ENCODE measurements at regions not wholly inside any gene's neighbourhood (a gene's known extent, or its start where the extent isn't known, plus 50 kb on each side); places are given as distances from the start of the nearest gene placed in this dataset.

DNA sequence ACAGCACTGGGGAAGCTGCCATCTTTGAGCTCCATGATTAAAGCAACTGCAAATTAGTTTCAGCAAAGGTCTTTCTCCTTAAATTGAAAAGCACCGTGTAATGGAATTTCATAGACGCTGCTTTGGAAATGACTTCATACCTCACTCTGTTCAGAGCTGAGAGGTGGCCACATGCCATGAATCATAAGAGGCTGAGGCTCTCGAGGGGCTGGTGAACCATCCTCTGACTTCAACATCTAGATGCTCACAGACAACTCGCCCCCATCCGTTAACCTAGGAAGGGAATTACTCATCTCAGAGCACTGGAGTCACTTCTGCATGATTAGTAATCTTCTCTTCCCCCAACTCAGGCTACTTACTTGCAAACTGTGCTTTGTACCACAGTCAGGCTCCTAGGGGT, 122.3 kb downstream of the RCN1 start:
- Mint-ChIP-seq H3K36me3 (ENCODE audit: low read depth) (no peaks in the 10 kb centered on the region), H3K27ac (no peak overlapping the region), H3K4me1 (ENCODE audit: low read depth) (no peaks in the 10 kb centered on the region), H3K4me3 (no peak overlapping the region), H3K9me3 (ENCODE audit: insufficient read depth) (no peaks in the 10 kb centered on the region), H3K27me3 (ENCODE audit: low read depth) (peaks cover 2% of the 10 kb centered on the region)
- no peak for DNase-seq
- ChIA-PET POLR2A (no interaction called here), CTCF (no interaction called here)
- no peak for ATAC-seq

DNA sequence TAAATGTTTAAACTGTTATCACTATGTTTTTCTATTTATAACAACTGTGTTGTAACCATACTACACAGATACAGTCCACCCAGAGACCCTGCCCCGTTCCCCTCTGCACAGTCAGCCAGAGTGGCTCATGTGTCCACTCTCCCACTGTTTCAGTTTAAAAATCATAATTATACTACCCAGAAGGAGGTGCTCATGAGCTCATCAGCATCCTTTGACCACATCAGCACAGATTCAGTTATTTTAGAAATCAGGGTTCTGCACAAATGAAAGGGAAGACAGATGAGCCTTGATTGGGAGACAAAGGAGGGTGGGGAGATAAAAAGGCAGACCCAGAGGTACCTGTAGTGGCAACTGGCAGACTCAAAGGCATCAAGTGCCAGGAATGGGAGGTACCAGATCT, 124.3 kb downstream of the RCN1 start:
- Mint-ChIP-seq H3K4me3 (no peak overlapping the region), H3K9me3 (ENCODE audit: insufficient read depth) (no peaks in the 10 kb centered on the region)
- CTCF ChIA-PET = no interaction called here

GRCh38 chr11:32216749-32217148, 125.9 kb downstream of the RCN1 start:
- H3K27ac Mint-ChIP-seq = no peak overlapping the region
- ChIA-PET CTCF (no interaction called here), POLR2A (no interaction called here)
- DNase-seq (no peak), ATAC-seq (no peak)
- no peaks in the 10 kb centered on the region for H3K4me1 Mint-ChIP-seq (ENCODE audit: low read depth)
- no peak overlapping the region for H3K4me3 Mint-ChIP-seq
- no peaks in the 10 kb centered on the region for H3K9me3 Mint-ChIP-seq (ENCODE audit: insufficient read depth)
- H3K27me3 Mint-ChIP-seq (ENCODE audit: low read depth) = peaks cover 2% of the 10 kb centered on the region
- H3K36me3 Mint-ChIP-seq (ENCODE audit: low read depth) = no peaks in the 10 kb centered on the region

More for the DNA sequence above, 124.3 kb downstream of the RCN1 start:
- POLR2A ChIA-PET = no interaction called here
- peaks cover 2% of the 10 kb centered on the region for H3K27me3 Mint-ChIP-seq (ENCODE audit: low read depth)
- H3K36me3 Mint-ChIP-seq (ENCODE audit: low read depth) = no peaks in the 10 kb centered on the region
- no peak for DNase-seq
- H3K4me1 Mint-ChIP-seq (ENCODE audit: low read depth) = no peaks in the 10 kb centered on the region
- H3K27ac Mint-ChIP-seq = no peak overlapping the region
- ATAC-seq = no peak

- H3K36me3 Mint-ChIP-seq (ENCODE audit: low read depth) = no peaks in the 10 kb centered on the region
- no peaks in the 10 kb centered on the region for H3K4me1 Mint-ChIP-seq (ENCODE audit: low read depth)
- peaks cover 4% of the 10 kb centered on the region for H3K27me3 Mint-ChIP-seq (ENCODE audit: low read depth)
- H3K4me3 Mint-ChIP-seq = no peak overlapping the region
- ChIA-PET CTCF (no interaction called here), POLR2A (no interaction called here)
- H3K27ac Mint-ChIP-seq = no peak overlapping the region
- H3K9me3 Mint-ChIP-seq (ENCODE audit: insufficient read depth) = no peaks in the 10 kb centered on the region
- no peak for ATAC-seq
- DNase-seq = no peak
Measured at GRCh38 chr11:32219320-32219719, 128.4 kb downstream of the RCN1 start.

GRCh38 chr11:32221476-32222032, 130.7 kb downstream of the RCN1 start:
- ChIA-PET POLR2A (no interaction called here), CTCF (no interaction called here)
- Mint-ChIP-seq H3K9me3 (ENCODE audit: insufficient read depth) (no peaks in the 10 kb centered on the region), H3K4me3 (no peak overlapping the region), H3K36me3 (ENCODE audit: low read depth) (no peaks in the 10 kb centered on the region), H3K27me3 (ENCODE audit: low read depth) (peaks cover 8% of the 10 kb centered on the region), H3K4me1 (ENCODE audit: low read depth) (no peaks in the 10 kb centered on the region), H3K27ac (no peak overlapping the region)
- ATAC-seq (no peak), DNase-seq (no peak)

DNA sequence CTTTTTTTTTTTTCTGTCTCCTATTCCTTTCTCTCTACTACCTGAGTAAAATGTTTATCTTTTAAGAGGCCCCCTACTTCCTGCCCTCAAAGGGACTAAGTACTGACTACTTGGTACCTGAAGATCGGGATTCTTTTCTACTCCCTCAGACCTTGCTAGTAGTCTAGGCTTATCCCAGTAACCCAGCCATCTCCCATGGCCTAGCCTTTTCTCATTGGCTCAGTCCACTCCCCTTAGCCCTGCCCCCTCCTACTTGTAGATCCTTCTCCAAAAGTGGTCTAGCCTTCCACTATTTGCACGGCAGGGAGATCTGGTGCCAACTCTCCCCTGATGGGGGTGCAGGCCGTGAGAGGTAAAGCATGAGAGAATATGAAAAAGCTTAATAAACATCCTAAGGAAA, 133.7 kb downstream of the RCN1 start:
- H3K36me3 Mint-ChIP-seq (ENCODE audit: low read depth) = no peaks in the 10 kb centered on the region
- CTCF ChIA-PET = no interaction called here

DNA sequence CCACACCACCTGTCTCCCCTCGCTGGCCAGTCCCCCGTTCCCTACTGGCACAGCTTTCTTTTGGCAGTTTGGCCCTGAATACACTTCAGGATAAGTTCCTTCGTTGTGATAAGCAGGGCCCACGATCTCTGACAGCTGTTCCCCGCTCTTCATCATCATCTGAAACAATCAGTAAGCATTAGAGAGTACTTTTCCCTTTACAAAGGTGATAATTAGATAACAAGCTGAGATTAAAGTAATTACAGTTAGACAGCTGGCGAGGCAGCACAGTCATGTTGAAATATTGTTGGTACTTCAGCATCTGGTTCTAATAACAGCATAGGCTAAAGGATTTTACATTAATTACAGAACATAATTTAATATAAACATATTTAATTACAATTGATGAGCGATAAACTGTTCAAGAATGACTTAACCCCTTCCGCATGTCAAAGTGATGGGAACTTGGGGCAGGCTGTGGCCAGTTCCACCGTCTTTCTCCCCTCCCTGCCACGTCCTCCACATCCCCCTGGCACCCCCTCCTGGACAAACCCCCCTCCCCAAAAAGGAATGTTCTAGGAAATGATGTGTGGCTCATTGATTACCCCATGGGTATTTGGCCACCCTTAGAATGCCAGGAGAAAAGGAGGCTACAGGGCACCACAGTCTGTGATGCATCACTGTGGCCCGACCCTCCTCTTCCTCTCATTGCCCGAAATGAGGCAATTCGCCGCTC, 134.9 kb downstream of the RCN1 start:
- H3K4me3 Mint-ChIP-seq = no peak overlapping the region
- no peaks in the 10 kb centered on the region for H3K36me3 Mint-ChIP-seq (ENCODE audit: low read depth)
- CTCF ChIA-PET = no interaction called here
- no peaks in the 10 kb centered on the region for H3K9me3 Mint-ChIP-seq (ENCODE audit: insufficient read depth)
- DNase-seq = no peak
- no peak overlapping the region for H3K27ac Mint-ChIP-seq
- POLR2A ChIA-PET = no interaction called here
- peaks cover 8% of the 10 kb centered on the region for H3K27me3 Mint-ChIP-seq (ENCODE audit: low read depth)
- H3K4me1 Mint-ChIP-seq (ENCODE audit: low read depth) = no peaks in the 10 kb centered on the region
- ATAC-seq = no peak

More for the DNA sequence above, 133.7 kb downstream of the RCN1 start:
- Mint-ChIP-seq H3K4me1 (ENCODE audit: low read depth) (no peaks in the 10 kb centered on the region), H3K9me3 (ENCODE audit: insufficient read depth) (no peaks in the 10 kb centered on the region), H3K27me3 (ENCODE audit: low read depth) (peaks cover 8% of the 10 kb centered on the region), H3K4me3 (no peak overlapping the region), H3K27ac (no peak overlapping the region)
- POLR2A ChIA-PET = no interaction called here
- DNase-seq (no peak), ATAC-seq (no peak)

DNA sequence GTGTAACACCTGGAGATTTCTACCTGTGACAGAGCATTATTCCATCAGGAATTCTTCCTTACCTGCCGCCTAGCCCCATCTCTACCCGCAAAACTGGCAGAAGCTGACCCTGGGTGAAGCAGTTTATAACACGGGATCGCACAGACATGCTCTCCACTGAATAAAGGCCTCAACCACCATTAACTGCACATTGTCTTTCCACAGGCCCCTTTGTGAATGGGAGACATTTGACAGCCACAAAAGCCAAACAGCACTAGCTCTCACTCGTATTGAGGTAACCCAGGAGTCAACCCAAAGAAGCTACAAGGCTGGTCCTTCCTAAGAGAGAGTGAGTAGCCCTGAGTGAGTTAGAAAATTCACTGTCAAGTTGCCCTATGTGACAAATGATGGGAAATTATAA, 135.6 kb downstream of the RCN1 start:
- H3K27ac Mint-ChIP-seq = no peak overlapping the region
- DNase-seq (no peak), ATAC-seq (no peak)
- POLR2A ChIA-PET = no interaction called here
- H3K4me3 Mint-ChIP-seq = no peak overlapping the region
- no peaks in the 10 kb centered on the region for H3K36me3 Mint-ChIP-seq (ENCODE audit: low read depth)
- no peaks in the 10 kb centered on the region for H3K4me1 Mint-ChIP-seq (ENCODE audit: low read depth)
- CTCF ChIA-PET = no interaction called here
- peaks cover 8% of the 10 kb centered on the region for H3K27me3 Mint-ChIP-seq (ENCODE audit: low read depth)
- H3K9me3 Mint-ChIP-seq (ENCODE audit: insufficient read depth) = no peaks in the 10 kb centered on the region

- Mint-ChIP-seq H3K9me3 (ENCODE audit: insufficient read depth) (no peaks in the 10 kb centered on the region), H3K36me3 (ENCODE audit: low read depth) (no peaks in the 10 kb centered on the region), H3K4me1 (ENCODE audit: low read depth) (no peaks in the 10 kb centered on the region), H3K27me3 (ENCODE audit: low read depth) (peaks cover 7% of the 10 kb centered on the region), H3K27ac (no peak overlapping the region), H3K4me3 (no peak overlapping the region)
- CTCF ChIA-PET = no interaction called here
- DNase-seq = no peak
- POLR2A ChIA-PET = no interaction called here
- no peak for ATAC-seq
Measured at GRCh38 chr11:32229576-32230240, 138.8 kb downstream of the RCN1 start.

DNA sequence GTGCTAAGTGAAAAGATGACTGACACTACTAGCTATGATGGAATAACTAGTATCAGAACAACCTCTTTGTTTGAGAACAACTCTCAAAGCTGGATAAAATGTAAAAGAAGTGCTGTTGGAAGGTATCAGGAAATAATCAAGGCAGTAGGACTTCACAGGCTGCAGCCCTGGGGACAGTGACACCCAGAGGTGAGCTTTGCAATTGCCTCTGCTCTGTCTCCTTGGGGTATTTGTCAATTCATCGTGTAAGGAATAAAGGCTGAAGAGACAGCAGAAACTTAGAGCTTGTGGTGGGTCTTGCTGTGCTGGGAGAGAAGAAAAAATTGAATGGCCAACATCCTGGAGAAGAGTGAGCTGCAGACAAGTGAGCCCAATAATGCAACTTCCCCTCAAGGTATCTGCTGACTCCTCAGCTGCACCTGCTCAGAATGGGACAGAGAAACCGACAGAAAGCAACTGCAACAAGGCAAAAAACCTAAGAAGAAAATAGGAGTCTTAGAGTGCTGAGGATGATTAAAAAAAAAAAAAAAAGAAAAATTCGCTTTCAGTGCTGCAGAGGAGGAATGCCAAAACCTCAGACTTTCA, 141.1 kb downstream of the RCN1 start:
- CTCF ChIA-PET = interaction anchor here (0.9 to 1.3 kb wide), 4 partner anchors 18 to 56 kb away, joined by 3 to 4 read pairs (median 3); no protein-coding TSS in a partner anchor
- POLR2A ChIA-PET = no interaction called here
- no peak overlapping the region for H3K4me3 Mint-ChIP-seq
- DNase-seq = peak; percentile 22
- H3K27ac Mint-ChIP-seq = no peak overlapping the region
- no peaks in the 10 kb centered on the region for H3K36me3 Mint-ChIP-seq (ENCODE audit: low read depth)
- H3K27me3 Mint-ChIP-seq (ENCODE audit: low read depth) = peaks cover 6% of the 10 kb centered on the region
- H3K9me3 Mint-ChIP-seq (ENCODE audit: insufficient read depth) = no peaks in the 10 kb centered on the region
- no peak for ATAC-seq
- H3K4me1 Mint-ChIP-seq (ENCODE audit: low read depth) = no peaks in the 10 kb centered on the region

DNA sequence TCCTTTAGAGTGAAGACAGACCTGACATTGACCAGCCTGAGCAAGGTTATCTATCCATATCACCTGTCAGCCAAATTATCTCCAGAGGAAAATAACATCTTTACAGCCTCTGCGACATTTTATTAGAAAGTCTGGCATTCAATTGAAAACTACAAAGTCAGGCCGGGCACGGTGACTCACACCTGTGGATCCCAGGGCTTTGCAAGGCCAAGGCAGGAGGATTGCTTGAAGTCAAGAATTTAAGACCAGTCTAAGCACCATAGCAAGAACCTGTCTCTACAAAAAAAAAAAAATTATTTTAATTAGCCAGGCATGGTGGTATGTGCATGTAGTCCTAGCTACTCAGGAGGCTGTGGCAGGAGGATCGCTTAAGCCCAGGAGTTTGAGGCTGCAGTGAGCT, 141.6 kb downstream of the RCN1 start:
- H3K36me3 Mint-ChIP-seq (ENCODE audit: low read depth) = no peaks in the 10 kb centered on the region

DNA sequence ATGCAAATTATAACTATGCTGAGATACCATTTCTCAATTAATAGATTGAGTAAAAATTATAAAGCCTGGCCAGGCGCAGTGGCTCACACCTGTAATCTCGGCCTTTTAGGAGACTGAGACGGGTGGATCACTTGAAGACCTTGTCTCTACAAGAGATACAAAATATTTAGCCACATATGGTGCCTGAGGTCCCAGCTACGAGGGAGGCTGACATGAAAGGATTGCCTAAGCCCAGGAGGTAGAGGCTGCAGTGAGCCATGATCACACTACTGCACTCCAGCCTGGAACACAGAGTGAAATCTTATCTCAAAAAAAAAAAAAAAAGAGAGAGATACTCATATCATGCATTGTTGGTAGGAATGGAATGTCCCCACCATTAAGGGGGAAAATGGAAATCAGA, 142.4 kb downstream of the RCN1 start:
- Mint-ChIP-seq H3K4me1 (ENCODE audit: low read depth) (no peaks in the 10 kb centered on the region), H3K4me3 (no peak overlapping the region), H3K27ac (no peak overlapping the region), H3K9me3 (ENCODE audit: insufficient read depth) (no peaks in the 10 kb centered on the region), H3K36me3 (ENCODE audit: low read depth) (no peaks in the 10 kb centered on the region), H3K27me3 (ENCODE audit: low read depth) (peaks cover 8% of the 10 kb centered on the region)
- ATAC-seq (no peak), DNase-seq (no peak)
- POLR2A ChIA-PET = no interaction called here
- CTCF ChIA-PET = no interaction called here

More for the DNA sequence above, 141.6 kb downstream of the RCN1 start:
- ChIA-PET POLR2A (no interaction called here), CTCF (interaction anchor here (0.9 to 1.3 kb wide), 4 partner anchors 18 to 57 kb away, joined by 3 to 4 read pairs (median 3); no protein-coding TSS in a partner anchor)
- no peak overlapping the region for H3K4me3 Mint-ChIP-seq
- no peaks in the 10 kb centered on the region for H3K9me3 Mint-ChIP-seq (ENCODE audit: insufficient read depth)
- H3K27me3 Mint-ChIP-seq (ENCODE audit: low read depth) = peaks cover 6% of the 10 kb centered on the region
- no peak overlapping the region for H3K27ac Mint-ChIP-seq
- no peak for ATAC-seq
- DNase-seq = no peak
- H3K4me1 Mint-ChIP-seq (ENCODE audit: low read depth) = no peaks in the 10 kb centered on the region

All from activated CD8-positive, alpha-beta T cell treated with anti-CD3 and anti-CD28 coated beads, Interleukin-2, amount 10 ng/mL, durations not matched to agents 7 days and 5 days (primary cell).